ENCODE measurements at regions not wholly inside any gene's neighbourhood (a gene's known extent, or its start where the extent isn't known, plus 50 kb on each side); places are given as distances from the start of the nearest gene placed in this dataset.

DNA sequence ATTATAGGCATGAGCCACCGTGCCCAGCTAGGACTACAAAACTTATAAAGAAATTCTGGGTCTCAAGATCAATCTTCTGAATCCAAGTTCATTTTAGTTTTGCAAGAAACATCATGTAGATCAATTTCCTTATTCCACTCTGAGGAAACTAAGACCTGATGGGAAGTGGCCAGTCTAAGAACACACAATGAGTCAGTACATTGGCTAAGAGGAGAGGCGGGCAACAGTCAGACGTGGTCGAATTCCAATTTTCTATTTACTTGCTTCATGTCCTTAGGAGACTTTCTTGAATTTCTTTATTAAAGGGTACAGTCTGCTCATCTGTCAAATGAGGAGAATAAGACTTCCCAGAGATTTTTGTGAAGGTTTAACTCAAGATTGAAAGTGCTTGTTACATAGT lies 432.1 kb upstream of the BRINP1 start:
- ATAC-seq (replicated peaks): no peak
- H3K4me3 Mint-ChIP-seq: no peak overlapping the region
- no peaks in the 10 kb centered on the region for H3K4me1 Mint-ChIP-seq
- no peak for DNase-seq
- no peaks in the 10 kb centered on the region for H3K9me3 Mint-ChIP-seq
- H3K27me3 Mint-ChIP-seq: peaks cover 0 to 1% of the 10 kb centered on the region in 2 donors
- H3K36me3 Mint-ChIP-seq: no peaks in the 10 kb centered on the region
- H3K27ac Mint-ChIP-seq: no peak overlapping the region

DNA sequence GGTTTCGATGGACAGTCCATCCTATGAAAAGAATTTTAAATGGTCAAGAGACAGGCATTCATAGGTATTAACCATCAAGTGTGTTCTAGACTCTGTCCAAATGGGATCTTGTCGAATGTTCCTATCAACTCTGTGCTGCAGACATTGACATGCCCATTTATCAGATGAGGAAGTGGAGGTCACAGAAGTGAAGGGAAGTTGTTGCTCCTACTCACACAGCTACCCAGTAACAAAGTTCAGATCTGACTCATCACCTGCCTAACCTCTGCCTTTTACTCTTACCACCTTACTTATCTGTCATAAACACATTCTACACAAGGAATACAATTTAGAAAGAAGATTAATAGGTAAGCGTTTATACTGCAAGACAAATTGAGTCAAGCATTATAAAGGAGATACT lies 426.2 kb upstream of the BRINP1 start:
- ATAC-seq (replicated peaks) (peak in 1 of 2 donors; percentile 38), DNase-seq (no peak)
- Mint-ChIP-seq H3K9me3 (no peaks in the 10 kb centered on the region), H3K4me1 (no peaks in the 10 kb centered on the region), H3K27me3 (peaks cover 0 to 9% of the 10 kb centered on the region in 2 donors), H3K27ac (no peak overlapping the region), H3K4me3 (no peak overlapping the region), H3K36me3 (no peaks in the 10 kb centered on the region)

- Mint-ChIP-seq H3K9me3 (no peaks in the 10 kb centered on the region), H3K27ac (no peak overlapping the region), H3K27me3 (peaks cover 0 to 9% of the 10 kb centered on the region in 2 donors), H3K4me3 (no peak overlapping the region), H3K4me1 (no peaks in the 10 kb centered on the region), H3K36me3 (no peaks in the 10 kb centered on the region)
- ATAC-seq (replicated peaks) (no peak), DNase-seq (no peak)
These were observed 425.6 kb upstream of the BRINP1 start for GRCh38 chr9:119794836-119795235.

GRCh38 chr9:119793218-119793617 lies 424.0 kb upstream of the BRINP1 start:
- H3K4me3 Mint-ChIP-seq: no peak overlapping the region
- H3K27ac Mint-ChIP-seq: no peak overlapping the region
- ATAC-seq (replicated peaks) (no peak), DNase-seq (no peak)
- no peaks in the 10 kb centered on the region for H3K36me3 Mint-ChIP-seq
- H3K9me3 Mint-ChIP-seq: no peaks in the 10 kb centered on the region
- H3K4me1 Mint-ChIP-seq: no peaks in the 10 kb centered on the region
- H3K27me3 Mint-ChIP-seq: peaks cover 0 to 9% of the 10 kb centered on the region in 2 donors

- no peak overlapping the region for H3K4me3 Mint-ChIP-seq
- H3K27ac Mint-ChIP-seq: no peak overlapping the region
- peaks cover 0 to 9% of the 10 kb centered on the region in 2 donors for H3K27me3 Mint-ChIP-seq
- no peak for DNase-seq
- H3K9me3 Mint-ChIP-seq: no peaks in the 10 kb centered on the region
- ATAC-seq (replicated peaks): no peak
- no peaks in the 10 kb centered on the region for H3K36me3 Mint-ChIP-seq
- H3K4me1 Mint-ChIP-seq: no peaks in the 10 kb centered on the region
These were observed 423.0 kb upstream of the BRINP1 start for GRCh38 chr9:119792242-119792641.

DNA sequence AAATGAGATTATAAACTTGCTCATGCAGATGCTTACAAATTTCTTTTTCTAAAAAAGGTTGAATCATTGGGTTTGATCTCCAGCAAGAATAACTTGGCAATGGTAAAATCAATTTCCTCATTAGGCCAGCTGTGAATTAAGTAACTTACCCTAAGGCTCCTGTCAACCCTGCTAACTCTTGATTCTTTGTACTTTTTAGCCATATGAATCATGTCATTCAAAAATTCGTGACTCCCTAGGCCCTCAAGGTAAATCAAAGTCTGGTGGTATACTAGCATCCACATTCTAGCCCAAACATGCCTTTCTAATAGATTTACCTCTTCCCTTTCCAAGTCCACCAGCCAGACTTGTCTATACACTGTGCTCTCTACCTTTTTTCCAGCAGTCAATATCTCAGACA lies 420.8 kb upstream of the BRINP1 start:
- DNase-seq (no peak), ATAC-seq (replicated peaks) (no peak)
- no peak overlapping the region for H3K27ac Mint-ChIP-seq
- H3K4me1 Mint-ChIP-seq: no peaks in the 10 kb centered on the region
- no peaks in the 10 kb centered on the region for H3K36me3 Mint-ChIP-seq
- H3K4me3 Mint-ChIP-seq: no peak overlapping the region
- no peaks in the 10 kb centered on the region for H3K9me3 Mint-ChIP-seq
- peaks cover 6 to 16% of the 10 kb centered on the region in 2 donors for H3K27me3 Mint-ChIP-seq

GRCh38 chr9:119788921-119789320 lies 419.7 kb upstream of the BRINP1 start:
- Mint-ChIP-seq H3K4me3 (no peak overlapping the region), H3K27ac (no peak overlapping the region), H3K36me3 (no peaks in the 10 kb centered on the region), H3K4me1 (no peaks in the 10 kb centered on the region), H3K27me3 (peaks cover 7 to 10% of the 10 kb centered on the region in 2 donors), H3K9me3 (no peaks in the 10 kb centered on the region)
- ATAC-seq (replicated peaks) (no peak), DNase-seq (no peak)

GRCh38 chr9:119781886-119782285 lies 412.7 kb upstream of the BRINP1 start:
- Mint-ChIP-seq H3K27ac (no peak overlapping the region), H3K27me3 (peaks cover 8 to 12% of the 10 kb centered on the region in 2 donors), H3K4me1 (no peaks in the 10 kb centered on the region), H3K4me3 (no peak overlapping the region), H3K36me3 (no peaks in the 10 kb centered on the region), H3K9me3 (no peaks in the 10 kb centered on the region)
- DNase-seq: no peak
- no peak for ATAC-seq (replicated peaks)

GRCh38 chr9:119775410-119775809 lies 406.2 kb upstream of the BRINP1 start:
- Mint-ChIP-seq H3K27ac (no peak overlapping the region), H3K4me1 (no peaks in the 10 kb centered on the region), H3K27me3 (no peaks in the 10 kb centered on the region), H3K9me3 (no peaks in the 10 kb centered on the region), H3K36me3 (no peaks in the 10 kb centered on the region), H3K4me3 (no peak overlapping the region)
- ATAC-seq (replicated peaks): no peak
- DNase-seq: no peak

DNA sequence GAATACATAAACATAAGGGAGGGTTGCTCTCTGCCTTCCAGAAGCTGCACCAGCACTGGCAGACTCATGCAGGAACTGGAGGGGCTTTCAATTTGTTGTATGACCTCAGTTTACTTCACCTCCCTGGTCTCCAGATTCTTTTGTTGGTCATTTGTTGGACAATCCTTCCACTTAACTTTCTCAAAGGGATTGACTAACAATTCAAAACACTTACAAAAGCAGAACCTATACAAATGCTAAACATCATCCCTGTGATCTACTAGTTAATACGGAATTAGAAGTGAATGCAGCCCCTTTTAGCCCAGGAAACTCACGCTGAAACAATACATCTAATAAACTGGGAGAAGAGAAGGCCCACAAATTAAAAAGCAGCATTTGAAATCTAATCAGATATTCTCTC lies 404.6 kb upstream of the BRINP1 start:
- no peaks in the 10 kb centered on the region for H3K36me3 Mint-ChIP-seq
- no peaks in the 10 kb centered on the region for H3K4me1 Mint-ChIP-seq
- ATAC-seq (replicated peaks) (no peak), DNase-seq (no peak)
- no peaks in the 10 kb centered on the region for H3K9me3 Mint-ChIP-seq
- H3K27me3 Mint-ChIP-seq: no peaks in the 10 kb centered on the region
- H3K4me3 Mint-ChIP-seq: no peak overlapping the region
- H3K27ac Mint-ChIP-seq: no peak overlapping the region

DNA sequence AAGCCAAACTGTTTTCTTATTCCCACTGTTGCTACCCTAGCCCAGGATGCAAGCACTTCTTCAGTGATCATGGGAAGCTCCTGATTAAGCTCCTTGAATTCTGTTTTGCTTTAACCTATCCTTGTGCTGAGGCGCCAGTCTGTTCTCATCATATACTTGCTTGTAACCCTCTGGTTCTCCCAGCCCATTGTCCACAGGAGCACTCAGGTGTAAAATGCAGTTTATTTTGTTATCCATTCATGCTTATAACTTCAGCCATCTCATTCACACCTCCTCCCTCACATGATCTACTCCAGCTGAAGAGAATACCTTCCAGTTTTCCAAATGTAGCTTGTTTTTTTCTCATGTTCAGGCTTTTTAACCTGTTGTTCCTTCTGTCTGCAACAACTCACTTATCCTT lies 402.1 kb upstream of the BRINP1 start:
- Mint-ChIP-seq H3K4me1 (no peaks in the 10 kb centered on the region), H3K27ac (no peak overlapping the region), H3K36me3 (no peaks in the 10 kb centered on the region), H3K4me3 (no peak overlapping the region), H3K9me3 (no peaks in the 10 kb centered on the region), H3K27me3 (no peaks in the 10 kb centered on the region)
- ATAC-seq (replicated peaks) (no peak), DNase-seq (no peak)

GRCh38 chr9:119768266-119768665 lies 399.0 kb upstream of the BRINP1 start:
- no peak overlapping the region for H3K27ac Mint-ChIP-seq
- ATAC-seq (replicated peaks) (no peak), DNase-seq (no peak)
- H3K36me3 Mint-ChIP-seq: no peaks in the 10 kb centered on the region
- peaks cover 2 to 8% of the 10 kb centered on the region in 2 donors for H3K4me1 Mint-ChIP-seq
- no peaks in the 10 kb centered on the region for H3K9me3 Mint-ChIP-seq
- no peaks in the 10 kb centered on the region for H3K27me3 Mint-ChIP-seq
- H3K4me3 Mint-ChIP-seq: no peak overlapping the region

- ATAC-seq (replicated peaks): peak; percentile 50 to 54
- Mint-ChIP-seq H3K4me1 (peaks cover 9 to 24% of the 10 kb centered on the region in 2 donors), H3K9me3 (no peaks in the 10 kb centered on the region), H3K4me3 (no peak overlapping the region), H3K27ac (no peak overlapping the region), H3K27me3 (no peaks in the 10 kb centered on the region), H3K36me3 (no peaks in the 10 kb centered on the region)
- no peak for DNase-seq
These were observed 396.5 kb upstream of the BRINP1 start for GRCh38 chr9:119765632-119766175.

DNA sequence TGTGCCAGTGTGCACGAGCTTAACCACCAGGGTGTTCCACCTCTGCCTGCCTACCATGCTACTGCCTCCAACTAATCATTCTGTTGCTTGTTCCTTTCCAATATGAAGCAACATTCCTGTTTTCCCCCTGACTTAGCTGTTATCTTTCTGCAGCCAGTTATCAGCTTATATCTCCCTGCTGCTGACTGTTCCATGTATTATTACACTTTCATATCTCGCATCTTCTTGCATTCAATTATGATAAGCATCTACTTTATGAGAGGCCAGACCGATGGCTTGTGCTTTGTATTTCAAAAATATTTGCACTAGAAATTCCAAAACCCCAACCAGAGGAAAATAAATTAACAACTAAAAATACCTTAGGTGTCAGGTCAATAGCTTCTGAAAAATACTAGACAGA lies 394.0 kb upstream of the BRINP1 start:
- no peaks in the 10 kb centered on the region for H3K9me3 Mint-ChIP-seq
- H3K27ac Mint-ChIP-seq: no peak overlapping the region
- peaks cover 0 to 5% of the 10 kb centered on the region in 2 donors for H3K27me3 Mint-ChIP-seq
- ATAC-seq (replicated peaks) (no peak), DNase-seq (no peak)
- H3K4me3 Mint-ChIP-seq: no peak overlapping the region
- no peaks in the 10 kb centered on the region for H3K36me3 Mint-ChIP-seq
- H3K4me1 Mint-ChIP-seq: peaks cover 9 to 24% of the 10 kb centered on the region in 2 donors

GRCh38 chr9:119761812-119762211 lies 392.6 kb upstream of the BRINP1 start:
- no peak overlapping the region for H3K4me3 Mint-ChIP-seq
- DNase-seq: no peak
- no peak overlapping the region for H3K27ac Mint-ChIP-seq
- H3K4me1 Mint-ChIP-seq: peaks cover 9 to 24% of the 10 kb centered on the region in 2 donors
- peaks cover 5 to 6% of the 10 kb centered on the region in 2 donors for H3K27me3 Mint-ChIP-seq
- ATAC-seq (replicated peaks): peak; percentile 71 to 86
- no peaks in the 10 kb centered on the region for H3K9me3 Mint-ChIP-seq
- H3K36me3 Mint-ChIP-seq: no peaks in the 10 kb centered on the region

DNA sequence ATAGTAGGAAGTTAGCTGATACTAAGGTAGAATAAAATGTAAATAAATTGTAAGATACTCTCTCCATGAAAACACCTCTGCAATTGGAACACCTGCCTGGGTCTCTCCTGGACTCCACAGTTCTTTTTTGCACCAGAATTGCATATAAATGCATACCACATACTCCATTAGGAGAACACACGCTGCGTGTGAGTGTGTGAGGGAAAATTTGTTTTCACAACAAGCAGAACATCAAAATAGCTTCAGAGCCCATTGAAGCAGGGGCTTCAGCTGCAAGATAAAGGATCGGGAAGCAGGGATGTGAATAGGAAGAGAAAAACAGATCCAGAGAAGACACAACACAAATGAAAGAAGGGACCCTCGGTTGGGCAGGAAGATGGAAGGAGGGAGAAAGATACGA lies 389.8 kb upstream of the BRINP1 start:
- no peaks in the 10 kb centered on the region for H3K36me3 Mint-ChIP-seq
- no peaks in the 10 kb centered on the region for H3K9me3 Mint-ChIP-seq
- H3K4me1 Mint-ChIP-seq: peaks cover 7 to 17% of the 10 kb centered on the region in 2 donors
- H3K27ac Mint-ChIP-seq: no peak overlapping the region
- H3K4me3 Mint-ChIP-seq: no peak overlapping the region
- ATAC-seq (replicated peaks): no peak
- peaks cover 5 to 16% of the 10 kb centered on the region in 2 donors for H3K27me3 Mint-ChIP-seq
- no peak for DNase-seq
